ENCODE measurements at regions not wholly inside any gene's neighbourhood (a gene's known extent, or its start where the extent isn't known, plus 50 kb on each side); places are given as distances from the start of the nearest gene placed in this dataset.
A peak's percentile ranks its signal among the peaks of the same experiment; 100 is the strongest.
"Not testable (repeated sequence)": the region's sequence is repeated elsewhere in the genome, so short reads cannot be mapped to it uniquely, and the experiment has no call there.

GRCh38 chr15:22358932-22359331, 99.8 kb upstream of the GOLGA6L22 start:
- not testable (repeated sequence) for H3K27me3 Mint-ChIP-seq; H3K9me3 Mint-ChIP-seq; H3K36me3 Mint-ChIP-seq; H3K4me3 Mint-ChIP-seq; H3K27ac Mint-ChIP-seq; H3K4me1 Mint-ChIP-seq (ENCODE audit: low read depth in 2 of 2); ATAC-seq; DNase-seq (ENCODE audit: low spot score)

DNA sequence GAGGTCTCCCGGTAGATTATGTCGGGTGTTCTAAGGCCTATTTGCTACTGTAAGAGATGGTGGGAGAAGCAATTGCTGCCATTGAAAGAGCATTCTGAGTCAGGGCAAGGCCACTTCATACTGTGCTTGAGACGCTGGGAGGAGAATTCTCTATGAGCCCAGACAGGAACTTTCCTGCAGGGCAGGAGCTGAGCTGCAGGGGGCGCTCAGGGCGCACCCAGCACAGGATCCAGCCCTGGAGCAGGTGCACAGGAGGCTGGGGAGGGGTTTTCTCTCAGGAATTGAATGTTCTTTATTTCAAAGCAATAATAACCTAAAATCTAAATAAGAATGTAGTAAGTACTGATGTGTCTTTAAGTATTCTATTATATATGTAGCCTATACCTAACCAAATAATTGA, 99.1 kb upstream of the GOLGA6L22 start:
- DNase-seq (ENCODE audit: low spot score) (peak; percentile 60), ATAC-seq (peak; percentile 84 to 89)
- not testable (repeated sequence) for H3K27me3 Mint-ChIP-seq; H3K4me1 Mint-ChIP-seq (ENCODE audit: low read depth in 2 of 2); H3K27ac Mint-ChIP-seq; H3K9me3 Mint-ChIP-seq; H3K36me3 Mint-ChIP-seq; H3K4me3 Mint-ChIP-seq

DNA sequence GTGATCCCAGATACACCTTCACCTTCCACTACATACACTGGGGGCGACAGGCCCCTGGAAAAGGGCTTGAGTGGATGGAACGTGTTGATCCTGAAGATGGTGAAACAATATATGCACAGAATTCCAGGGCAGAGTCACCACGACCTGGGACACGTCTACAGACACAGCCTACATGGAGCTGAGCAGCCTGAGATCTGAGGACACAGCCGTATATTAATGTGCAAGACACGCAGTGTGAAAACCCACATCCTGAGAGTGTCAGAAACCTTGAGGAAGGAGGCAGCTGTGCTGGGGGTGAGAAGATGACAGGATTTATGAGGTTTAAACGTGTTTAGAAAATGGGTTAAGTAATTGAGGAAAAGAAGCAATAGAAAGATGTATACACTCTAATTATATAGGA, 98.0 kb upstream of the GOLGA6L22 start:
- H3K4me3 Mint-ChIP-seq; DNase-seq (ENCODE audit: low spot score); H3K27me3 Mint-ChIP-seq; H3K9me3 Mint-ChIP-seq; H3K27ac Mint-ChIP-seq; H3K36me3 Mint-ChIP-seq; H3K4me1 Mint-ChIP-seq (ENCODE audit: low read depth in 2 of 2): not testable (repeated sequence)
- peak; percentile 90 for ATAC-seq

- H3K4me3 Mint-ChIP-seq; H3K27ac Mint-ChIP-seq; H3K9me3 Mint-ChIP-seq; DNase-seq (ENCODE audit: low spot score); ATAC-seq; H3K4me1 Mint-ChIP-seq (ENCODE audit: low read depth in 2 of 2); H3K36me3 Mint-ChIP-seq; H3K27me3 Mint-ChIP-seq: not testable (repeated sequence)
Measured at GRCh38 chr15:22362502-22362901, 96.2 kb upstream of the GOLGA6L22 start.

GRCh38 chr15:22371246-22371834, 87.4 kb upstream of the GOLGA6L22 start:
- peak; percentile 56 to 65 for ATAC-seq
- H3K4me3 Mint-ChIP-seq, H3K36me3 Mint-ChIP-seq: not testable (repeated sequence)

GRCh38 chr15:22374531-22374930, 84.2 kb upstream of the GOLGA6L22 start:
- ATAC-seq; H3K9me3 Mint-ChIP-seq; H3K27me3 Mint-ChIP-seq; H3K27ac Mint-ChIP-seq; H3K4me3 Mint-ChIP-seq; DNase-seq (ENCODE audit: low spot score); H3K4me1 Mint-ChIP-seq (ENCODE audit: low read depth in 2 of 2); H3K36me3 Mint-ChIP-seq: not testable (repeated sequence)

More at GRCh38 chr15:22371246-22371834, 87.4 kb upstream of the GOLGA6L22 start:
- DNase-seq (ENCODE audit: low spot score) = peak; percentile 39
- H3K9me3 Mint-ChIP-seq; H3K4me1 Mint-ChIP-seq (ENCODE audit: low read depth in 2 of 2); H3K27me3 Mint-ChIP-seq; H3K27ac Mint-ChIP-seq: not testable (repeated sequence)

DNA sequence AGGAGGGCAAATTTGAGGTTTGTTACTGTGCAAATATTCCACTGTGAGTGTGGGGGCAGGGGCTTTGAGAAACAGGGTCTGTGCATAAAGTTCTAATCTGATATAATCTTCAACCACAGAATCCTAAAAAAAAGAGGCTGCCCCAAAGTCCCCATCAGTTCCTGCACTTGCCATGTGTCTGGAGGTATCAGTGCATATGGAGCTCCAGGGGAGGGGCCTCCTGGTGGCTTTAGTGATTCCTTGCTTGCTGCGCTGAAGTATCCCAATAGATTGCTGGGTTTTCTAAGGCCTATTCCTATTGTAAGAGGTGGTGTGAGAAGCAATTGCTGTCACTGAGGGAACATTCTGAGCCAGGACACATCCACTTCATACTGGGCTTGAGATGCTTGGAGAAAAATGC, 82.9 kb upstream of the GOLGA6L22 start:
- H3K4me3 Mint-ChIP-seq; DNase-seq (ENCODE audit: low spot score); H3K9me3 Mint-ChIP-seq; H3K4me1 Mint-ChIP-seq (ENCODE audit: low read depth in 2 of 2); H3K27me3 Mint-ChIP-seq; H3K27ac Mint-ChIP-seq; H3K36me3 Mint-ChIP-seq; ATAC-seq: not testable (repeated sequence)

DNA sequence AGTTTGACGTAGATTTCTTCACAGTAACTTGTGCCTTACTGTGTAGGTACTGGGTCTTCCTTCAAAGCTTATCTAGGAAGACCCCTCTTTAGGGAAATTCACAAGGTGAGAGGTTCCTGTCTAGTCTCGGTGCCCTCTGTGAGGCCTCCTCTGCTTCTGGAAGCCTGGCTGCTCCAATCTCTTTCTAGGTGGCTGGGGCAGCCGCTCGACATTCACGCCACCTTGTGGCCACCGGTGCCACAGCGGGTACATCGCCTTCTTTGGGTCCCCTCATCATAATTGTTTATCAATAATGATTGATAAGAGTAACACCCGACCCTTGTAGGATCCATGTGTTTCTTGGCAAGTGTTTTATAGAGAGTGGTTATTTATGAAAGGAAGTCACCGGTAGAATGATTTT, 80.8 kb upstream of the GOLGA6L22 start:
- not testable (repeated sequence) for DNase-seq (ENCODE audit: low spot score); H3K9me3 Mint-ChIP-seq; H3K4me3 Mint-ChIP-seq; H3K36me3 Mint-ChIP-seq; H3K4me1 Mint-ChIP-seq (ENCODE audit: low read depth in 2 of 2); H3K27me3 Mint-ChIP-seq; H3K27ac Mint-ChIP-seq
- peak in 1 of 2 donors; percentile 70 for ATAC-seq

- ATAC-seq = peak in 1 of 2 donors; percentile 40
- peak; percentile 49 for DNase-seq (ENCODE audit: low spot score)
- not testable (repeated sequence) for H3K4me1 Mint-ChIP-seq (ENCODE audit: low read depth in 2 of 2); H3K27me3 Mint-ChIP-seq; H3K9me3 Mint-ChIP-seq; H3K4me3 Mint-ChIP-seq; H3K36me3 Mint-ChIP-seq; H3K27ac Mint-ChIP-seq
Measured at GRCh38 chr15:22387691-22388090, 71.0 kb upstream of the GOLGA6L22 start.

DNA sequence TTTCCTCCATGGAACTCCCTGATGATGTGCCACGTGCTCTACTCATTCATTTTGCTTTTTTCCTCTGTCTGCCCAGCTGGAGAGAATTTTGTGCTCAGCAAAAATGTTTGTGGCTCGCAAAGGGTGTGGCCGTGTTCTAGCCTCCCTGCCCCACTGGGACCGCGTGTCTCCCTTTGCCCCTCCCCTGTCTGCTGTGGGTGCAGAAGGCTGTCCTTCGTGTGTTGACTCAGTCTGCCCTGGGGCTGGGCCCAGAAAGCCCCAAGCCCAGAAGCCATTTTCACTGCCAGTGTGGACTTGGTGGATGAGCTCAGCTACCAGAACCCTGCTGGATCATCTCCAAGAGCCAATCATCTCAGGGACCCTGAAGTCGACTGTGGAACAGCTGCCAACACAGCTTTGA, 70.3 kb upstream of the GOLGA6L22 start:
- H3K36me3 Mint-ChIP-seq; H3K27ac Mint-ChIP-seq; H3K4me1 Mint-ChIP-seq (ENCODE audit: low read depth in 2 of 2); H3K27me3 Mint-ChIP-seq; H3K4me3 Mint-ChIP-seq; H3K9me3 Mint-ChIP-seq: not testable (repeated sequence)
- ATAC-seq = peak; percentile 67 to 80
- peak; percentile 53 for DNase-seq (ENCODE audit: low spot score)

DNA sequence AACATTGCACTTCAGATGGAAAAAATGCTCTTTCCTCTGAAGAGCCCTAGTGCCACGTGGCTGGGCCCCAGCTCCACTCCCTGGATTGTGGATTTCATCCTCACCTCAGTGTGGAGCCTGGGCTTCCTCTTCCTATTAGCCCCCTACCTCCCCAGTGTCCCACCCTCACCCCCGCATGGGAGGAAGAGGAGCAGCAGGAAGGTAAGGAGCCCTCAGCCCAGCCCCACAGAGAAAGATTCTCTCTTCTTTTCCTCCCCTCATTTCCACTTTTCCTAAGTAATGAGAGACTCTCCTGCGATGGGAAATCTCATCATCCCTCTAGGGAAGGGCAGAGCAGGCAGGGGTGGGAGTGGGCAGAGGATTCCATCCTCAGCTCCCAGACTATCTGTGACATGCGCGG, 57.5 kb upstream of the GOLGA6L22 start:
- not testable (repeated sequence) for H3K4me1 Mint-ChIP-seq (ENCODE audit: low read depth in 2 of 2); H3K27ac Mint-ChIP-seq; H3K27me3 Mint-ChIP-seq; DNase-seq (ENCODE audit: low spot score); H3K9me3 Mint-ChIP-seq; H3K36me3 Mint-ChIP-seq; H3K4me3 Mint-ChIP-seq
- ATAC-seq = peak; percentile 17 to 25

- H3K9me3 Mint-ChIP-seq; H3K36me3 Mint-ChIP-seq; DNase-seq (ENCODE audit: low spot score); H3K27me3 Mint-ChIP-seq; H3K27ac Mint-ChIP-seq; H3K4me1 Mint-ChIP-seq (ENCODE audit: low read depth in 2 of 2); H3K4me3 Mint-ChIP-seq: not testable (repeated sequence)
- peak in 1 of 2 donors; percentile 13 for ATAC-seq
Measured at GRCh38 chr15:22401703-22402102, 57.0 kb upstream of the GOLGA6L22 start.

- H3K4me3 Mint-ChIP-seq; H3K36me3 Mint-ChIP-seq; H3K9me3 Mint-ChIP-seq; DNase-seq (ENCODE audit: low spot score); ATAC-seq; H3K4me1 Mint-ChIP-seq (ENCODE audit: low read depth in 2 of 2); H3K27me3 Mint-ChIP-seq; H3K27ac Mint-ChIP-seq: not testable (repeated sequence)
Measured at GRCh38 chr15:22405765-22406164, 52.9 kb upstream of the GOLGA6L22 start.
